HG02571 (cell line): ENCODE measurements at regions not wholly inside any gene's neighbourhood (a gene's known extent, or its start where the extent isn't known, plus 50 kb on each side); places are given as distances from the start of the nearest gene placed in this dataset.

Experiments used
- ATAC-seq: cut with Tn5 transposase; IDR thresholded peaks from one replicate; pipeline ENCODE4 v1.9.1; 2021; ENCODE audit warnings: mild to moderate bottlenecking, moderate library complexity; ENCODE audit not compliant: unreplicated experiment

GRCh38 chr6:91509711-91510110 lies 922.8 kb upstream of the MAP3K7 start:
- ATAC-seq, result no peak

GRCh38 chr6:91509039-91509438 lies 922.2 kb upstream of the MAP3K7 start:
- no peak for ATAC-seq

GRCh38 chr6:91506509-91506908 lies 919.6 kb upstream of the MAP3K7 start:
- ATAC-seq, result no peak

- no peak for ATAC-seq
Observed at GRCh38 chr6:91505199-91505598, 918.3 kb upstream of the MAP3K7 start.

- ATAC-seq, result no peak
Observed at GRCh38 chr6:91501930-91502329, 915.1 kb upstream of the MAP3K7 start.

GRCh38 chr6:91500689-91501303 lies 913.9 kb upstream of the MAP3K7 start:
- ATAC-seq, result no peak

- ATAC-seq, result no peak
Observed at GRCh38 chr6:91498576-91498975, 911.7 kb upstream of the MAP3K7 start.

GRCh38 chr6:91497770-91498169 lies 910.9 kb upstream of the MAP3K7 start:
- ATAC-seq, result no peak

GRCh38 chr6:91490671-91491301 lies 903.9 kb upstream of the MAP3K7 start:
- no peak for ATAC-seq

GRCh38 chr6:91487696-91488392 lies 901.0 kb upstream of the MAP3K7 start:
- ATAC-seq, result no peak

- ATAC-seq, result no peak
Observed at GRCh38 chr6:91486200-91486599, 899.3 kb upstream of the MAP3K7 start.

GRCh38 chr6:91485047-91485446 lies 898.2 kb upstream of the MAP3K7 start:
- no peak for ATAC-seq

GRCh38 chr6:91483415-91484105 lies 896.7 kb upstream of the MAP3K7 start:
- ATAC-seq, result no peak

GRCh38 chr6:91482498-91482897 lies 895.6 kb upstream of the MAP3K7 start:
- peak; percentile 70 for ATAC-seq

- no peak for ATAC-seq
Observed at GRCh38 chr6:91480402-91480801, 893.5 kb upstream of the MAP3K7 start.

GRCh38 chr6:91477688-91478087 lies 890.8 kb upstream of the MAP3K7 start:
- ATAC-seq, result no peak

- ATAC-seq, result peak; percentile 64
Observed at GRCh38 chr6:91476000-91476399, 889.1 kb upstream of the MAP3K7 start.

GRCh38 chr6:91465393-91465792 lies 878.5 kb upstream of the MAP3K7 start:
- no peak for ATAC-seq

- no peak for ATAC-seq
Observed at GRCh38 chr6:91464718-91465117, 877.8 kb upstream of the MAP3K7 start.

- ATAC-seq, result no peak
Observed at GRCh38 chr6:91464201-91464600, 877.3 kb upstream of the MAP3K7 start.

- ATAC-seq, result no peak
Observed at GRCh38 chr6:91462241-91462640, 875.4 kb upstream of the MAP3K7 start.
